ENCODE measurements at regions not wholly inside any gene's neighbourhood (a gene's known extent, or its start where the extent isn't known, plus 50 kb on each side); places are given as distances from the start of the nearest gene placed in this dataset.
"Not testable (repeated sequence)": the region's sequence is repeated elsewhere in the genome, so short reads cannot be mapped to it uniquely, and the experiment has no call there.

GRCh38 chr1:199087144-199087543 is 448.3 kb downstream of the PTPRC start:
- H3K27ac ChIP-seq (ENCODE audit: low read depth, low read length): no peak overlapping the region

GRCh38 chr1:199089393-199090122 is 450.7 kb downstream of the PTPRC start:
- no peaks in the 10 kb centered on the region for H3K9me3 ChIP-seq (ENCODE audit: low read length)
- H3K4me1 ChIP-seq (ENCODE audit: insufficient read depth, low read length): no peaks in the 10 kb centered on the region
- H3K4me3 ChIP-seq (ENCODE audit: low read depth in 1 of 2, low read length in 2 of 2): no peak overlapping the region
- no peak overlapping the region for H3K27ac ChIP-seq (ENCODE audit: low read depth, low read length)
- H3K36me3 ChIP-seq (ENCODE audit: insufficient read depth, low read length): no peaks in the 10 kb centered on the region
- H3K9ac ChIP-seq (ENCODE audit: low read length): no peak overlapping the region
- H3K27me3 ChIP-seq (ENCODE audit: control insufficient read depth in 1 of 2, insufficient read depth in 2 of 2, low read length in 2 of 2): no peaks in the 10 kb centered on the region

More at GRCh38 chr1:199087144-199087543, 448.3 kb downstream of the PTPRC start:
- no peaks in the 10 kb centered on the region for H3K4me1 ChIP-seq (ENCODE audit: insufficient read depth, low read length)
- H3K36me3 ChIP-seq (ENCODE audit: insufficient read depth, low read length): no peaks in the 10 kb centered on the region
- no peaks in the 10 kb centered on the region for H3K27me3 ChIP-seq (ENCODE audit: control insufficient read depth in 1 of 2, insufficient read depth in 2 of 2, low read length in 2 of 2)
- no peaks in the 10 kb centered on the region for H3K9me3 ChIP-seq (ENCODE audit: low read length)
- H3K4me3 ChIP-seq (ENCODE audit: low read depth in 1 of 2, low read length in 2 of 2): no peak overlapping the region
- no peak overlapping the region for H3K9ac ChIP-seq (ENCODE audit: low read length)

GRCh38 chr1:199095628-199096027 is 456.8 kb downstream of the PTPRC start:
- H3K9me3 ChIP-seq (ENCODE audit: low read length); H3K27ac ChIP-seq (ENCODE audit: low read depth, low read length); H3K27me3 ChIP-seq (ENCODE audit: control insufficient read depth in 1 of 2, insufficient read depth in 2 of 2, low read length in 2 of 2); H3K4me1 ChIP-seq (ENCODE audit: insufficient read depth, low read length); H3K36me3 ChIP-seq (ENCODE audit: insufficient read depth, low read length); H3K4me3 ChIP-seq (ENCODE audit: low read depth in 1 of 2, low read length in 2 of 2); H3K9ac ChIP-seq (ENCODE audit: low read length): not testable (repeated sequence)

GRCh38 chr1:199096591-199096990 is 457.8 kb downstream of the PTPRC start:
- Histone ChIP-seq H3K36me3 (ENCODE audit: insufficient read depth, low read length) (no peaks in the 10 kb centered on the region), H3K4me1 (ENCODE audit: insufficient read depth, low read length) (no peaks in the 10 kb centered on the region), H3K9me3 (ENCODE audit: low read length) (no peaks in the 10 kb centered on the region), H3K9ac (ENCODE audit: low read length) (no peak overlapping the region), H3K27me3 (ENCODE audit: control insufficient read depth in 1 of 2, insufficient read depth in 2 of 2, low read length in 2 of 2) (no peaks in the 10 kb centered on the region), H3K27ac (ENCODE audit: low read depth, low read length) (no peak overlapping the region), H3K4me3 (ENCODE audit: low read depth in 1 of 2, low read length in 2 of 2) (no peak overlapping the region)

- Histone ChIP-seq H3K27ac (ENCODE audit: low read depth, low read length) (no peak overlapping the region), H3K4me3 (ENCODE audit: low read depth in 1 of 2, low read length in 2 of 2) (no peak overlapping the region), H3K4me1 (ENCODE audit: insufficient read depth, low read length) (no peaks in the 10 kb centered on the region), H3K9me3 (ENCODE audit: low read length) (no peaks in the 10 kb centered on the region), H3K9ac (ENCODE audit: low read length) (no peak overlapping the region), H3K27me3 (ENCODE audit: control insufficient read depth in 1 of 2, insufficient read depth in 2 of 2, low read length in 2 of 2) (no peaks in the 10 kb centered on the region), H3K36me3 (ENCODE audit: insufficient read depth, low read length) (no peaks in the 10 kb centered on the region)
These were observed 459.6 kb downstream of the PTPRC start for GRCh38 chr1:199098468-199098867.

GRCh38 chr1:199101139-199101538 is 462.3 kb downstream of the PTPRC start:
- Histone ChIP-seq H3K4me1 (ENCODE audit: insufficient read depth, low read length) (no peaks in the 10 kb centered on the region), H3K27me3 (ENCODE audit: control insufficient read depth in 1 of 2, insufficient read depth in 2 of 2, low read length in 2 of 2) (no peaks in the 10 kb centered on the region), H3K9me3 (ENCODE audit: low read length) (no peaks in the 10 kb centered on the region), H3K36me3 (ENCODE audit: insufficient read depth, low read length) (no peaks in the 10 kb centered on the region), H3K27ac (ENCODE audit: low read depth, low read length) (no peak overlapping the region), H3K9ac (ENCODE audit: low read length) (no peak overlapping the region), H3K4me3 (ENCODE audit: low read depth in 1 of 2, low read length in 2 of 2) (no peak overlapping the region)

- no peaks in the 10 kb centered on the region for H3K4me1 ChIP-seq (ENCODE audit: insufficient read depth, low read length)
- no peaks in the 10 kb centered on the region for H3K36me3 ChIP-seq (ENCODE audit: insufficient read depth, low read length)
- no peak overlapping the region for H3K4me3 ChIP-seq (ENCODE audit: low read depth in 1 of 2, low read length in 2 of 2)
- no peak overlapping the region for H3K9ac ChIP-seq (ENCODE audit: low read length)
- H3K27ac ChIP-seq (ENCODE audit: low read depth, low read length): no peak overlapping the region
- H3K9me3 ChIP-seq (ENCODE audit: low read length): no peaks in the 10 kb centered on the region
- H3K27me3 ChIP-seq (ENCODE audit: control insufficient read depth in 1 of 2, insufficient read depth in 2 of 2, low read length in 2 of 2): no peaks in the 10 kb centered on the region
These were observed 462.8 kb downstream of the PTPRC start for GRCh38 chr1:199101635-199102034.

GRCh38 chr1:199102239-199102638 is 463.4 kb downstream of the PTPRC start:
- Histone ChIP-seq H3K27ac (ENCODE audit: low read depth, low read length) (no peak overlapping the region), H3K4me3 (ENCODE audit: low read depth in 1 of 2, low read length in 2 of 2) (no peak overlapping the region), H3K4me1 (ENCODE audit: insufficient read depth, low read length) (no peaks in the 10 kb centered on the region), H3K9me3 (ENCODE audit: low read length) (no peaks in the 10 kb centered on the region), H3K36me3 (ENCODE audit: insufficient read depth, low read length) (no peaks in the 10 kb centered on the region), H3K9ac (ENCODE audit: low read length) (no peak overlapping the region), H3K27me3 (ENCODE audit: control insufficient read depth in 1 of 2, insufficient read depth in 2 of 2, low read length in 2 of 2) (no peaks in the 10 kb centered on the region)

GRCh38 chr1:199109160-199109559 is 470.3 kb downstream of the PTPRC start:
- Histone ChIP-seq H3K9ac (ENCODE audit: low read length) (no peak overlapping the region), H3K27ac (ENCODE audit: low read depth, low read length) (no peak overlapping the region), H3K9me3 (ENCODE audit: low read length) (no peaks in the 10 kb centered on the region), H3K27me3 (ENCODE audit: control insufficient read depth in 1 of 2, insufficient read depth in 2 of 2, low read length in 2 of 2) (no peaks in the 10 kb centered on the region), H3K36me3 (ENCODE audit: insufficient read depth, low read length) (no peaks in the 10 kb centered on the region), H3K4me3 (ENCODE audit: low read depth in 1 of 2, low read length in 2 of 2) (no peak overlapping the region), H3K4me1 (ENCODE audit: insufficient read depth, low read length) (no peaks in the 10 kb centered on the region)

GRCh38 chr1:199112365-199112764 is 473.5 kb downstream of the PTPRC start:
- no peaks in the 10 kb centered on the region for H3K27me3 ChIP-seq (ENCODE audit: control insufficient read depth in 1 of 2, insufficient read depth in 2 of 2, low read length in 2 of 2)

GRCh38 chr1:199113265-199113869 is 474.5 kb downstream of the PTPRC start:
- Histone ChIP-seq H3K36me3 (ENCODE audit: insufficient read depth, low read length) (no peaks in the 10 kb centered on the region), H3K4me3 (ENCODE audit: low read depth in 1 of 2, low read length in 2 of 2) (no peak overlapping the region), H3K4me1 (ENCODE audit: insufficient read depth, low read length) (no peaks in the 10 kb centered on the region), H3K27me3 (ENCODE audit: control insufficient read depth in 1 of 2, insufficient read depth in 2 of 2, low read length in 2 of 2) (no peaks in the 10 kb centered on the region), H3K9me3 (ENCODE audit: low read length) (no peaks in the 10 kb centered on the region), H3K9ac (ENCODE audit: low read length) (no peak overlapping the region), H3K27ac (ENCODE audit: low read depth, low read length) (no peak overlapping the region)

More at GRCh38 chr1:199112365-199112764, 473.5 kb downstream of the PTPRC start:
- Histone ChIP-seq H3K4me3 (ENCODE audit: low read depth in 1 of 2, low read length in 2 of 2) (no peak overlapping the region), H3K27ac (ENCODE audit: low read depth, low read length) (no peak overlapping the region), H3K36me3 (ENCODE audit: insufficient read depth, low read length) (no peaks in the 10 kb centered on the region), H3K4me1 (ENCODE audit: insufficient read depth, low read length) (no peaks in the 10 kb centered on the region), H3K9ac (ENCODE audit: low read length) (no peak overlapping the region), H3K9me3 (ENCODE audit: low read length) (no peaks in the 10 kb centered on the region)

- Histone ChIP-seq H3K4me3 (ENCODE audit: low read depth in 1 of 2, low read length in 2 of 2) (no peak overlapping the region), H3K9me3 (ENCODE audit: low read length) (no peaks in the 10 kb centered on the region), H3K27me3 (ENCODE audit: control insufficient read depth in 1 of 2, insufficient read depth in 2 of 2, low read length in 2 of 2) (no peaks in the 10 kb centered on the region), H3K27ac (ENCODE audit: low read depth, low read length) (no peak overlapping the region), H3K9ac (ENCODE audit: low read length) (no peak overlapping the region), H3K36me3 (ENCODE audit: insufficient read depth, low read length) (no peaks in the 10 kb centered on the region), H3K4me1 (ENCODE audit: insufficient read depth, low read length) (no peaks in the 10 kb centered on the region)
These were observed 477.6 kb downstream of the PTPRC start for GRCh38 chr1:199116488-199116887.

All from muscle layer of colon (tissue), 2 donors.